NT2/D1 (cell line): ENCODE measurements at regions not wholly inside any gene's neighbourhood (a gene's known extent, or its start where the extent isn't known, plus 50 kb on each side); places are given as distances from the start of the nearest gene placed in this dataset.

Source experiments
- YY1 ChIP-seq: IDR thresholded peaks from 2 replicates; pipeline ENCODE4 v1.6.1; 2011; ENCODE audit not compliant: insufficient read length, insufficient read depth
- ZNF274 ChIP-seq: IDR thresholded peaks from 2 replicates; pipeline ENCODE4 v1.6.1; 2011; ENCODE audit warnings: mild to moderate bottlenecking, low read depth, low read length

DNA sequence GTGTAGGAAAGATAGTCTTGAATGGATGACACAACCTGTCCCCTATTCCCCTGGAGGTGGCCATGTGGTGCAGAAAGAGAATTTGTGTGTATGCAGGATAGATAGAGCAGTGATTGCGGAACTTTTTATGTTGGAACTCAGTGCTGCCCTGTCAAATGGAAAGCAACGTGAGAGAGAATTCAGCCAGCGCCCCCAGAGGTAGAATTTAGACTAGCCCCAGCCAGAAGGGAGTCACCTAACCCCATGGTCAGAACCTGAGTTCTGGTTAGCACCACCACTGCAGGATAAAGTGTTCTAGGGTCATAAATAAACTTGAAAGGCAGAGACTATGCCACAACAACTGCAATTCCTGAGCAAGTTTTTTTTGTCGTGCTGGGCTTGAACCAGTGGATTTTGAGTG, 152.9 kb upstream of the GRIA4 start:
- no peak for TF ChIP-seq YY1
- no peak for TF ChIP-seq ZNF274
